Renal cortical epithelial cell (primary cell): ENCODE measurements at regions not wholly inside any gene's neighbourhood (a gene's known extent, or its start where the extent isn't known, plus 50 kb on each side); places are given as distances from the start of the nearest gene placed in this dataset.
A peak's percentile ranks its signal among the peaks of the same experiment; 100 is the strongest.
"Not testable (repeated sequence)": the region's sequence is repeated elsewhere in the genome, so short reads cannot be mapped to it uniquely, and the experiment has no call there.

Experiments
- DNase-seq: peaks from one replicate; pipeline ENCODE4 v3.0.0-alpha.2; 2011; ENCODE audit warnings: low read depth

- DNase-seq: no peak
Observed at GRCh38 chr5:157944077-157944633, 85.2 kb upstream of the CLINT1 start.

DNA sequence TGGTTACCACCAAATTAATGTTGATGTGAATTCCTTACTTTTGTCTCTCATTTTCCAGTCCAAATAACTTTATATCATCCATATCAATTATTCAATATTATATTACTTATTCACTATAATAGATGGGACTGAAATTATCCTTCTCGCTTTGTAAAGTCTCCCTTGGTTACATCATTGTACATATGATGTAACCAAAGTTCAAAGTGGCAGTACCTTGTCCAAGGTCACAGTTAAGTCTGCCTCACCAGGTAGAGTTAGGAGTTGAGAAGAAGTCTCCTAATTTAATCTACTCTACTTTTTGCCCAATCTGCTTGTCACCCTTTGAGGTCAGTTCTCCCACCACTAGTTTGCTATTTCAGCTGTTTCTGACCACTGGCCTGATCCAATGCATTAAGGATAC lies 83.7 kb upstream of the CLINT1 start:
- DNase-seq: no peak

DNA sequence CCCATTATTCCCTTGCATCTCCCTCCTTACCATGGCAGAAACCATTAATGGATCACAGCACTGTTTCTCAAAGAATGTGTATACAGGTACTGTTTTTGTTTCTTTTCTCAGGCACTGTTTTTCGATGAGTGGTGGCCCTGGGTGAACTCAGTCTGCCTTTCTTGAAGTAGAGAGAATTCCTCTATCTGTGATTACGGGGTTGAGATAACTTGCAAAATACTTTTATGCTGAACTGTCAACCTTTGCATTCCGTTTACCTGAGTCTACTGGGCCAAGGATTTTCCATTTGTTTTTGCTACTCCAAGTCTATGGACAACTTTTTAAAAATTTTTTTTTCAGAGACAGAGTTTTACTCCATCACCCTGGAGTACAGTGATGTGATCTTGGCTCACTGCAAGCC lies 82.7 kb upstream of the CLINT1 start:
- DNase-seq: no peak

- DNase-seq: not testable (repeated sequence)
Observed at GRCh38 chr5:157938101-157938500, 79.2 kb upstream of the CLINT1 start.

DNA sequence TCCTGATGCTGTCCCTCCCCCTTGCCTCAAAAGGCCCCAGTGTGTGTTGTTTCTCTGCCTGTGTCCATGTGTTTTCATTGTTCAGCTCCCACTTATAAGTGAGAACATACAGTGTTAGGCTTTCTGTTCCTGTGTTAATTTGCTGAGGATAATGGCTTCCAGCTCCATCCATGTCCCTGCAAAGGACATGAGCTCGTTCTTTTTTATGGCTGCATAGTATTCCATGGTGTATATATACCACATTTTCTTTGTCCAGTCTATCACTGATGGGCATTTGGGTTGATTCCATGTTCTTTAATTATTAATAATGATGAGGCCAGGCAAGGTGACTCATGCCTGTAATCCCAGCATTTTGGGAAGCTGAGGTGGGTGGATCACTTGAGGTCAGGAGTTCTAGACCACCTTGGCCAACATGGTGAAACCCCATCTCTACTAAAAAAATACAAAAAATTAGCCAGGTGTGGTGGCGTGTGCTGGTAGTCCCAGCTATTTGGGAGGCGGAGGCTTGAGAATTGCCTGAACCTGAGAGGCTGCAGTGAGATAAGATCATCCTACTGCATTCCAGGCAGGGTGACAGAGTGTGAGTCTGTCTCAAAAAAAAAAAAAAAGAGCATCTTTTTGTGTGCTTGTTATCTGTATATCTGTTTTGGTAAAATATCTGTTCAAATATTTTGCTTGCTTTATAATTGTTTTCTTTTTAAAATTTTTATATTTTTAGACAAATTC lies 78.0 kb upstream of the CLINT1 start:
- DNase-seq: not testable (repeated sequence)

GRCh38 chr5:157934600-157934999 lies 75.7 kb upstream of the CLINT1 start:
- no peak for DNase-seq

DNA sequence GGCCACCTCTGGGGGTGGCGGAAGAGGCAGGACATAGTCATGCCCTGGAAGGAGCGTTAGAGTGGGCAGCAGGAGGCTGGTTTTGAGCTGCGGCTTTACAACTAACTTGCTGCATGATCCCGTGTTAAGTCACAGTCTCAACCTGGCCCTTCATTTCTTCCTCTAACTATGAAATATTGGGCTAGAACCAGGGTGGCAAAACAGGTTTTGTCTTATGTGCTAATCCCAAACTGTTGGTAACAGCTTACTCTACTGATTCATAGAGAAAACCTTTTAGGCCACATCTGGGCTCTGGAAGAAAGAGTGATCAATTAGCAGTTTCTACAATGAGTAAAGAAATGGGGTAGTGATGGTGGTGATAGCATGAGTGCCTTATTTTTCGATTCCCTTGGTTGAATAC lies 74.1 kb upstream of the CLINT1 start:
- DNase-seq: no peak

GRCh38 chr5:157930710-157931109 lies 71.8 kb upstream of the CLINT1 start:
- DNase-seq: no peak

GRCh38 chr5:157926977-157927376 lies 68.0 kb upstream of the CLINT1 start:
- no peak for DNase-seq

GRCh38 chr5:157925786-157926671 lies 67.1 kb upstream of the CLINT1 start:
- DNase-seq: peak; percentile 27

DNA sequence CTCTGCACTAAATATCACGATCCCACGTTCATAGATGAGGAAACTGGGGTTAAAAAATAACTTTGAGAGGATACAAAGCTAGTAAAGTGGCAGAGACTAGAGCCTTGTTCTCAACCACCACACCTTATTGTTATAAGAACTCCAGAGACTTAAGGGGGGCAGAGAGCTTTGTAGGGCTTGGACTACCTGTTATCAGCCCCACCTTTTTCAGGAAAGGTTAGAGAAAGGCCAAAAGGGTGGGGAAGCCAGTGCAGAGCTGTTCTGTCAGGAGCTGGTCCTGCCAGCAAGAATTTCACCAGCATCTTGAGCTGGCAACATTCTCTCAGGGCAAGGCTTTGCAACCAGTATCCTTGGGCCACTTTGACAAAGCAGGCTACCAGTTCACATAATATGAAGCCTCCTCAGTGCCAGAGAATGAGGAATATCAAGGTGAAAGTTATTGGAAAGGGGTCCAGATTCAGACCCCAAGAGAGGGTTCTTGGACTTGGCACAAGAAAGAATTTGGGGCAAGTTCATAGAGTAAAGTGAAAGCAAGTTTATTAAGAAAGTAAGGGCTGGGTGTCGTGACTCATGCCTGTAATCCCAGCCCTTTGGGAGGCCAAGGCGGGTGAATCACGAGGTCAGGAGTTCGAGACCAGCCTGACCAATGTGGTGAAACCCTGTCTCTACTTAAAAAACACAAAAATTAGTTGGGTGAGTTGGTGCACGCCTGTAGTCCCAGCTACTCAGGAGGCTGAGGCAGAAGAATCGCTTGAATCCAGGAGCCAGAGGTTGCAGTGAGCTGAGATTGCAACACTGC lies 66.2 kb upstream of the CLINT1 start:
- peak; percentile 71 for DNase-seq

- no peak for DNase-seq
Observed at GRCh38 chr5:157924490-157924889, 65.5 kb upstream of the CLINT1 start.

DNA sequence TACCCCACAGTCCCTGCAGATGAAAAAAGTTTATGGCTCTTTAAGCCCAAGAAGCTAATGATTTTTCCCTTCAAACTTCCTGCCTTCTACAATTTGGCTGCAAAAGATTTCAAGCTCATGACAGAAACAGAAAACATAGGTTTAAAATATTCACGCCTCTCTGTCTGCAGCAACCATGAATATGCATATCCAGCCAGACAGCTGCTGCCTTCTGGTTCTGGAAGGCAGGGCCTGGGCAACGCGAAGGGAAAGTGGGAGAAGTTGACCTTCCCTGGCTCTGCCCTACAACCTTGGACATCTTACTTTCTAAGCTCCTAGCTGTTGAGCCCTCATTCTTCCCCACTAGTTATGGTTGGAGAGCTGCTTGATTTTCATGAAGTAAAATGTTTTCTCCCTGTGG lies 64.8 kb upstream of the CLINT1 start:
- no peak for DNase-seq

DNA sequence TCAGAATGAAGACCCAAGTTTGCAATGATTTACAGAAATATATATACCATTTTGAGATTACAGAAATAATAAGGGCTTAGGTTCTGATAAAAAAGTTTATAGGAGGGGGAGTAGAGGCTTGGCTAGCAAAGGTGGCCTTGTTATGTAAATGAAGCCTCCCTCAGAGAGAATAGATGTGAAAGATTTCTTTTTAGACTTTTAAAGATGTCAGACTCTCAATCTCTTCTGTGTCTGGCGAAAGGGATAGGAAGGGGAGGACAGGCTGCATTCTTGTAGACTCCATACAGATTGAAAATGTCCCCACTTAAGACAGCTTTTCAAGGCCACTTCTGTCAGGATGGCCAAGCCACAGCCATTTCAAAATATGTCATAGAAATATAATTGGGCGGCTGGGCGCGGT lies 63.1 kb upstream of the CLINT1 start:
- no peak for DNase-seq

DNA sequence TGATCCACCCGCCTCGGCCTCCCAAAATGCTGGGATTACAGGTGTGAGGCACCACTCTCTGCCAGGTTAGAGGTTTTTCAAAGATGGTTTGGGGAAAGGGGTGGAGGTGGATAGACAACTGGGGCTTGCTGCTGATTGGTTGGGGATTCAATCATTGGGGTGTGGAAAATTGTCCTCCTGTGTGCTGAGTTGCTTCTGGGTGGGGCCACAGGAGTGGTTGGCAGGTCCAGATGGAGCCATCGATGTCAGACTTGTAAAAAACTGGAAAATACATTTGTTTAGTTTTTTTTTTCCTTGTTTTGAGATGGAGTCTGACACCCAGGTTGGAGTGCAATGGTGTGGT lies 61.9 kb upstream of the CLINT1 start:
- DNase-seq: no peak

DNA sequence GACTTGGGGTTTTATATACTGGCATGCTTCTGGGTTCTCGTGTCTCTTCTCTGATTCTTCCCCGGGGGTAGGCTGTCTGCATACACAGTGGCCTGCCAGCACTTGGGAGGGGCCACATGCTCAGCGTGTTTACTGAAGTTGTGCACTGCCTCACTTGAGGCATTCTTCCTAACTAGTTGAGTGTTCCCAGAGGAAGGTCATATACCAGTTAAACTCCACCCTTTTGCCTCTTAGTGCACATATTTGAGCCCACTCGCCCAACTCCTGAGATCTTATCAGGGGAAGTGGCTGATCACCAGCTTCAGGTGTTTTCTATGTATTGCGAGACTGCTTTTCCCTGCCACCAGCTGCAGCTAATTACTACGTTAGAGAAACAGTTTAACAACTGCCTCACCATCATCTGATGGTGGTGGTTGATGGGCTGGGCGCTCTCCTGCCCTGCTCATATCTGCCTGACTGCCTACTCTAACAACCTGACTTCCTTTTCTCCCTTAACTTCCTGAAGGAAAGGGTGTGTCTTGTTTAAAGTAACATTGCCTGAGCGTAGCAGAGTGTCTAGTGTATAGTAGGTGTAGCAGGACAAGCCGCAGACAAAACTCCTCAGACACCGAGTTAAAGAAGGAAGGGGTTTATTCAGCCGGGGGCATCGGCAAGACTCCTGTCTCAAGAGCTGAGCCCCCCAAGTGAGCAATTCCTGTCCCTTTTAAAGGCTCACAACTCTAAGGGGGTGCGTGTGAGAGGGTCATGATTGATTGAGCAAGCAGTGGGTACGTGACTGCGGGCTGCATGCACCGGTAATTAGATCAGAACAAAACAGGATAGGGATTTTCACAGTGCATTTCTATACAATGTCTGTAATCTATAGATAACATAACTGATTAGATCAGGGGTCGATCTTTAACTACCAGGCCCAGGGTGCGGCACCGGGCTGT lies 60.1 kb upstream of the CLINT1 start:
- DNase-seq: peak; percentile 55

DNA sequence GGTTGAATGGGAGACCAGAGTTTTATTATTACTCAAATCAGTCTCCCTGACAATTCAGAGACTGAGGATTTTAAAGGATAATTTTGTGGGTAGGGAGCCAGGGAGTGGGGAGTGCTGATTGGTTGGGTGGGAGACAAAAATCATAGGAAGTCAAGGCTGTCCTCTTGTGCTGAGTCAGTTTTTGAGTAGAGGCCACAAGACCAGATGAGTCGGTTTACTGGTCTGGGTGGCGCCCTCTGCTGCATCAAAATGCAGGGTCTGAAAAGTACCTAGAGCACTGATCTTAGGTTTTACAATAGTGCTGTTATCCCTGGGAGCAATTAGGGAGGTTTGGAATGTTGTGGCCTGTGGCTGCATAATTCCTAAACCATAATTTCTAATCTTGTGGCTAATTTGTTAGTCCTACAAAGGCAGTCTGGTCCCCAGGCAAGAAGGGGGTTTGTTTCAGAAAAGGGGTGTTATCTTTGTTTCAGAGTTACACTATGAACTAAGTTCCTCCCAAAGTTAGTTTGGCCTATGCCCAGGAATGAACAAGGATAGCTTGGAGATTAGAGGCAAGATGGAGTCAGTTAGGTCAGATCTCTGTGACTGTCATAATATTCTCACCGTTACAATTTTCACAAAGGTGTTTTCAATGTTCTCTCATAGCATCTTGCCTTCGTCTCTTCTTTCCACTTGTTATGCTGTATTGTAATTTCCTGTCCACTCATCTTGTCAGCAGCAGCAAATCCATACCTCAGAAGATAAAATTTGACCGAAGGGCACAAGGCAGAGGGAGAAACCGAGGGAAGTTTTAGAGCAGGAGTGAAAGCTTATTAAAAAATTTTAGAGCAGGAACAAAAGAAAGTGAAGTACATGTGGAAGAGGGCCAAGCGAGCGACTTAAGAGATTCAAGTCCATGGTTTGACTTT lies 59.2 kb upstream of the CLINT1 start:
- DNase-seq: peak; percentile 76

- no peak for DNase-seq
Observed at GRCh38 chr5:157917491-157917890, 58.5 kb upstream of the CLINT1 start.

DNA sequence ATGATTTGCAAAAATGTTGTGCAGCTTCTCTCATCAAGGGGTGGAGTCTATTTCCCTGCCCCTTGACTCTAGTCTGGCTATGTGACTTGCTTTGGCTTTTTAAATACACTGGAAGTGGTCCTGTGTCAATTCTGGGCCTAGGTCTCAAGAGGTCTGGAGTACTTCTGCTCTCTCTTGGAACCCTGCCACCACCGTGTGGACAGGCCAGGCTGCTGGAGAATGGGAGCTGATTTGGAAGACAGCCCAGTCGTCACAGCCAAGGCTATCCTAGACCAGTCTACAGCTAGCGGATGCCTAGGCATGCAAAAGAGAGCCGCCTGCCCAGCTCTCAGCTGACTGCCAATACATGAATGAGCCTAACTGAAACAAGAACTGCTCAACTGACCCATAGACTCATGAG lies 56.7 kb upstream of the CLINT1 start:
- peak; percentile 59 for DNase-seq
